K562 (cell line): ENCODE measurements at regions not wholly inside any gene's neighbourhood (a gene's known extent, or its start where the extent isn't known, plus 50 kb on each side); places are given as distances from the start of the nearest gene placed in this dataset.

ENCODE experiments used
- ATAC-seq: fragments of 200-7000 bp; cut with Tn5 transposase; 3 replicates; pipeline ENCODE4 v1.9.1; 2020; ENCODE audit warnings: moderate library complexity
- BruUV-seq: library from RNA; stranded (reverse); fragments of 400-500 nt; replicated peaks from 2 replicates; lab custom pipeline; 2021; lab: Mats Ljungman, UMichigan
- CTCF ChIA-PET: fragments of 300-600 bp; formaldehyde crosslinking; extraction: SDS; loops from one replicate; lab custom pipeline; 2021; ENCODE audit warnings: low intra/inter-chr PET ratio; lab: Yijun Ruan, JAX
- POLR2A ChIA-PET: fragments of 300-600, 350-650 bp; sonication (Branson Sonifier 250); formaldehyde crosslinking; extraction: SDS; loops from one replicate; lab custom pipeline; 2021; ENCODE audit warnings: antibody characterized with exemption, inconsistent platforms; lab: Yijun Ruan, JAX
- DNase-seq, 4 experiments: peaks; one replicate each; pipeline versions ENCODE4 v3.0.0 to v3.0.0-alpha.2; 2011 to 2018; ENCODE audit warnings: low spot score in 3 of 4, mixed read lengths in 3 of 4; ENCODE audit errors: extremely low read depth in 1 of 4
- FAIRE-seq: peaks from 2 replicates; lab custom pipeline; 2011; peaks lifted over from hg19 to GRCh38; lab: Jason Lieb, UNC
- H2AFZ ChIP-seq: 2 replicates; pipeline ENCODE4 v1.6.0; 2011; ENCODE audit warnings: low read depth, low read length, control low read depth, inconsistent platforms
- H3K27ac ChIP-seq: fragments of 200-600 bp; 3 replicates; pipeline ENCODE4 v1.8.0; 2011; ENCODE audit warnings: low read depth, mild to moderate bottlenecking, control low read depth, inconsistent platforms, low read length, moderate library complexity, mixed read lengths; ENCODE audit errors: extremely low read depth
- H3K27me3 ChIP-seq, 2 experiments: fragments of 300-600 bp in 1 of 2; 2 replicates in 1 of 2; 3 replicates in 1 of 2; pipeline versions ENCODE4 v1.6.0 to v1.8.0; 2011; ENCODE audit warnings: inconsistent platforms in 2 of 2, low read length in 2 of 2, mild to moderate bottlenecking in 1 of 2, mixed read lengths in 1 of 2, moderate library complexity in 1 of 2; ENCODE audit not compliant: control insufficient read depth in 2 of 2, insufficient read depth in 2 of 2
- H3K36me3 ChIP-seq: fragments of 300-600 bp; 3 replicates; pipeline ENCODE4 v1.8.0; 2011; ENCODE audit warnings: mild to moderate bottlenecking, low read length, inconsistent platforms; ENCODE audit not compliant: control insufficient read depth, insufficient read depth
- H3K4me1 ChIP-seq, 2 experiments: fragments of 200-600 bp in 1 of 2; replicated peaks in 1 of 2; 2 replicates in 1 of 2; 3 replicates in 1 of 2; pipeline versions ENCODE4 v1.5.1 to v1.8.0; 2011; ENCODE audit warnings: inconsistent platforms in 2 of 2, low read length in 2 of 2, mild to moderate bottlenecking in 1 of 2, mixed read lengths in 1 of 2, moderate library complexity in 1 of 2; ENCODE audit not compliant: control insufficient read depth in 2 of 2, insufficient read depth in 2 of 2
- H3K4me2 ChIP-seq: 2 replicates; pipeline ENCODE4 v1.6.1; 2011; ENCODE audit warnings: low read length, control low read depth, inconsistent platforms, mixed read lengths; ENCODE audit not compliant: insufficient read depth
- H3K4me3 ChIP-seq: fragments of 200-600 bp; sonication (generic), shearing (Covaris generic); 2 replicates; pipeline ENCODE4 v1.5.1; 2016; ENCODE audit warnings: control low read depth, inconsistent platforms
- H3K79me2 ChIP-seq: fragments of 200-600 bp; 3 replicates; pipeline ENCODE4 v1.8.0; 2011; ENCODE audit warnings: low read length, inconsistent platforms; ENCODE audit not compliant: control insufficient read depth, insufficient read depth
- H3K9ac ChIP-seq, 2 experiments: 2 replicates each; pipeline versions ENCODE4 v1.6.0 to v1.6.1; 2011; ENCODE audit warnings: low read depth in 2 of 2, low read length in 2 of 2, control low read depth in 1 of 2, inconsistent platforms in 1 of 2, mild to moderate bottlenecking in 1 of 2, mixed read lengths in 1 of 2; ENCODE audit not compliant: insufficient read depth in 1 of 2
- H3K9me1 ChIP-seq: one replicate; pipeline ENCODE4 v1.6.0; 2011; ENCODE audit warnings: inconsistent platforms, mild to moderate bottlenecking, low read length, moderate library complexity; ENCODE audit not compliant: control insufficient read depth, insufficient read depth
- H3K9me3 ChIP-seq: replicated peaks from 2 replicates; pipeline ENCODE4 v1.5.1; 2011; ENCODE audit warnings: low read depth, low read length, inconsistent platforms; ENCODE audit not compliant: control insufficient read depth, insufficient read depth
- H4K20me1 ChIP-seq: replicated peaks from 2 replicates; pipeline ENCODE4 v1.6.1; 2011; ENCODE audit warnings: low read length, inconsistent platforms, mixed read lengths; ENCODE audit not compliant: control insufficient read depth, insufficient read depth
- HMBOX1 ChIP-seq: sonication (generic); IDR thresholded peaks from 2 replicates; pipeline ENCODE4 v1.6.1; 2016
- POU5F1 ChIP-seq: fragments of 150-350 bp; IDR thresholded peaks from 2 replicates; pipeline ENCODE4 v1.6.1; 2014; ENCODE audit warnings: borderline replicate concordance, low read length, low read depth, mild to moderate bottlenecking; ENCODE audit not compliant: partially characterized antibody
- RHOXF2B ChIP-seq: fragments of 250-450 bp; sonication (Bioruptor Pico); conservative IDR thresholded peaks from 2 replicates; pipeline ENCODE4 v1.5.1; 2021
- SMAD1 ChIP-seq: fragments of 150-350 bp; IDR thresholded peaks from 2 replicates; pipeline ENCODE4 v1.6.1; 2014; ENCODE audit warnings: low read length, low read depth; ENCODE audit not compliant: partially characterized antibody
- WGBS: fragments of 100-300 bp; shearing (Covaris generic); methylation state at CpG from one replicate; pipeline ENCODE4 v1.1.6; 2016; ENCODE audit warnings: low coverage, mixed read lengths; ENCODE audit not compliant: insufficient coverage; ENCODE audit errors: missing lambda C conversion rate; 5-methylcytosine and 5-hydroxymethylcytosine counted together
- in situ Hi-C: fragments of 300-500 bp; cut with MboI; formaldehyde crosslinking; loops from 4 replicates; pipeline ENCODE4 v1.15.0; 2018; ENCODE audit warnings: inconsistent platforms, mixed read lengths
- intact Hi-C: fragments of 100-400 bp; cut with micrococcal nuclease; formaldehyde crosslinking; loops from 2 replicates; pipeline ENCODE4 v1.14.2; 2022

- TF ChIP-seq HMBOX1 = no peak
- no peak for TF ChIP-seq POU5F1
Measured at GRCh38 chr6:21708320-21708580, 114.7 kb downstream of the SOX4 start (continued).

GRCh38 chr6:21710216-21710615 is 116.7 kb downstream of the SOX4 start:
- H3K9me1 ChIP-seq = no peaks in the 10 kb centered on the region
- intact Hi-C loops = no loop called here
- DNase-seq (no peak), ATAC-seq (no peak)
- no TSS peak for BruUV-seq
- H3K9me3 ChIP-seq = no peaks in the 10 kb centered on the region
- H3K79me2 ChIP-seq = no peaks in the 10 kb centered on the region
- no peaks in the 10 kb centered on the region for H3K36me3 ChIP-seq
- in situ Hi-C loops = no loop called here
- TF ChIP-seq SMAD1 (no peak), RHOXF2B (CRISPR knock-in tag) (no peak)
- TF ChIP-seq, all 486 proteins: peak for 0
- Histone ChIP-seq H2AFZ (no peak overlapping the region), H3K4me1 (no peaks in the 10 kb centered on the region), H3K9ac (no peak overlapping the region), H3K27me3 (no peaks in the 10 kb centered on the region), H3K4me3 (no peak overlapping the region), H4K20me1 (no peaks in the 10 kb centered on the region), H3K4me2 (no peak overlapping the region), H3K27ac (no peak overlapping the region)
- ChIA-PET CTCF (no interaction called here), POLR2A (no interaction called here)
- 0% methylated on average over 1 of the region's 1 CpG for WGBS
- no peak for FAIRE-seq
